Neural crest cell (in vitro differentiated cells): ENCODE measurements at regions not wholly inside any gene's neighbourhood (a gene's known extent, or its start where the extent isn't known, plus 50 kb on each side); places are given as distances from the start of the nearest gene placed in this dataset.

Source experiments
- DNase-seq: peaks from one replicate; pipeline ENCODE4 v3.0.0; 2021; ENCODE audit warnings: low read depth, mixed read lengths, low spot score
- H3K27ac Mint-ChIP-seq: one replicate; pipeline ENCODE4 v1.8.0; 2021; ENCODE audit warnings: mild to moderate bottlenecking, mixed read lengths; ENCODE audit not compliant: unreplicated experiment
- H3K27me3 Mint-ChIP-seq: 2 replicates; pipeline ENCODE4 v1.8.0; 2021; ENCODE audit warnings: low read depth, mild to moderate bottlenecking, mixed read lengths
- H3K36me3 Mint-ChIP-seq: 2 replicates; pipeline ENCODE4 v1.8.0; 2021; ENCODE audit warnings: low read depth, mild to moderate bottlenecking, mixed read lengths
- H3K4me1 Mint-ChIP-seq: 2 replicates; pipeline ENCODE4 v1.8.0; 2021; ENCODE audit warnings: mixed read lengths
- H3K4me3 Mint-ChIP-seq: one replicate; pipeline ENCODE4 v1.8.0; 2021; ENCODE audit warnings: mild to moderate bottlenecking, mixed read lengths
- H3K9me3 Mint-ChIP-seq: 2 replicates; pipeline ENCODE4 v1.8.0; 2021; ENCODE audit warnings: mixed read lengths
- TF ChIP-seq, protein P1 (sequence below): fragments of 200-600 bp; sonication (generic); conservative IDR thresholded peaks from 2 replicates; pipeline ENCODE4 v1.5.0; 2021; ENCODE audit warnings: antibody characterized with exemption, mild to moderate bottlenecking

GRCh38 chr2:139925903-139926302, 1145.7 kb upstream of the NXPH2 start:
- no peaks in the 10 kb centered on the region for H3K27me3 Mint-ChIP-seq
- no peaks in the 10 kb centered on the region for H3K36me3 Mint-ChIP-seq
- TF ChIP-seq, protein P1, sequence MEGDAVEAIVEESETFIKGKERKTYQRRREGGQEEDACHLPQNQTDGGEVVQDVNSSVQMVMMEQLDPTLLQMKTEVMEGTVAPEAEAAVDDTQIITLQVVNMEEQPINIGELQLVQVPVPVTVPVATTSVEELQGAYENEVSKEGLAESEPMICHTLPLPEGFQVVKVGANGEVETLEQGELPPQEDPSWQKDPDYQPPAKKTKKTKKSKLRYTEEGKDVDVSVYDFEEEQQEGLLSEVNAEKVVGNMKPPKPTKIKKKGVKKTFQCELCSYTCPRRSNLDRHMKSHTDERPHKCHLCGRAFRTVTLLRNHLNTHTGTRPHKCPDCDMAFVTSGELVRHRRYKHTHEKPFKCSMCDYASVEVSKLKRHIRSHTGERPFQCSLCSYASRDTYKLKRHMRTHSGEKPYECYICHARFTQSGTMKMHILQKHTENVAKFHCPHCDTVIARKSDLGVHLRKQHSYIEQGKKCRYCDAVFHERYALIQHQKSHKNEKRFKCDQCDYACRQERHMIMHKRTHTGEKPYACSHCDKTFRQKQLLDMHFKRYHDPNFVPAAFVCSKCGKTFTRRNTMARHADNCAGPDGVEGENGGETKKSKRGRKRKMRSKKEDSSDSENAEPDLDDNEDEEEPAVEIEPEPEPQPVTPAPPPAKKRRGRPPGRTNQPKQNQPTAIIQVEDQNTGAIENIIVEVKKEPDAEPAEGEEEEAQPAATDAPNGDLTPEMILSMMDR, result no peak
- DNase-seq, result no peak
- H3K9me3 Mint-ChIP-seq, result no peaks in the 10 kb centered on the region
- no peak overlapping the region for H3K27ac Mint-ChIP-seq
- H3K4me1 Mint-ChIP-seq, result no peaks in the 10 kb centered on the region
- no peak overlapping the region for H3K4me3 Mint-ChIP-seq

DNA sequence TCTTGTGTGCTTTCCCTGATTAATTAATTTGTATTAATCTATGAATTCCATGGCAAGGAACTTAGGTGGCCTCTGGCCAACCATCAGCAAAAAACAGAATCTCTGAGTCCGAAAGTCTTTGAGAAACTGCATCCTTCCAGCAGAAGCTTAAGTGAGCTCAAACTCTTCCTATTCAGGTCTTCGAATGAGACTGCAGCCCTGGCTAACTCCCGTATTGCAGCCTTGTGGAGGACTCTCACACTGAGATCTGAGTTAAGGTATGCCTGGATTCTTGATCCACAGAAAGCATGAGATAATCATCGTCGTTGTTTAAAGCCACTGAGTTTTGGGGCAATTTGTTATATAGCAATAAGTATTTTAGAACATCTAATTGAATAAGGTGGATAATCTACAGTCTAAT, 1143.9 kb upstream of the NXPH2 start:
- TF ChIP-seq, protein P1, result no peak
- no peak for DNase-seq

GRCh38 chr2:139918982-139919381, 1138.8 kb upstream of the NXPH2 start:
- no peaks in the 10 kb centered on the region for H3K4me1 Mint-ChIP-seq
- TF ChIP-seq, protein P1, result no peak
- no peaks in the 10 kb centered on the region for H3K27me3 Mint-ChIP-seq
- DNase-seq, result no peak
- H3K27ac Mint-ChIP-seq, result no peak overlapping the region
- H3K4me3 Mint-ChIP-seq, result no peak overlapping the region
- H3K9me3 Mint-ChIP-seq, result no peaks in the 10 kb centered on the region
- H3K36me3 Mint-ChIP-seq, result no peaks in the 10 kb centered on the region

More for the DNA sequence above, 1143.9 kb upstream of the NXPH2 start:
- Mint-ChIP-seq H3K4me3 (no peak overlapping the region), H3K27me3 (no peaks in the 10 kb centered on the region), H3K36me3 (no peaks in the 10 kb centered on the region), H3K9me3 (no peaks in the 10 kb centered on the region), H3K4me1 (no peaks in the 10 kb centered on the region), H3K27ac (no peak overlapping the region)

DNA sequence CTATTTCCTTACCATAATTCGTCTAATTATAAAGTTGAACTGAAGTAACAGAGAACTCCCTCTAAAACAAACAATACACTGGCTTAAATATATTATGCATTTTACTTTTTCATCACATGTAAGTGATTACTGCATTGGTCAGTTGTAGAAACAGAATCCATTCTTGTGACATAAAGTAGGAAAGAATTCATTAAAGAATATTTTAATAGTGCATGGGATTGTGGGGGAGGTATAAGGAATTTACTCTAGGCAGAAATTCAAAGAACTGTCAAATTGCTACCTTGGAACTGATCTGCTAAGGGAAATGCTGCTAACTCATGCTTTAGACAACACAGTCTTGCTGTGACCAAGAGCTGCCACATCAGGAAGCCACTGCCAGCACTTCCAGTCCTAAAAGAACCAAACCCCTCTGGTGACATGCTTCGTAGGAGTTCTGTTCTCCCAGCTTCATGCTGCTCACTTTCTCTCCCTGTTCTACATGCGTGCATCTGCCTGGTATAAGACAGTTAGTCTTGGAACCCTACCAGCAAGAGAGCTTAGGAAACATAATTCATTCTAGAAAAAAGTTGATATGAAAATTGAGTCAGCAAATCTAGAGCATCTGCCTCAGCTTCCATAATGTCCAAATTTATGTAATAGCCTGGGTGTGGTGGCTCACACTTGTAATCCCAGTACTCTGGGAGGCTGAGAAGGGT, 1137.6 kb upstream of the NXPH2 start:
- TF ChIP-seq, protein P1, result no peak
- no peaks in the 10 kb centered on the region for H3K36me3 Mint-ChIP-seq
- H3K4me1 Mint-ChIP-seq, result no peaks in the 10 kb centered on the region
- no peaks in the 10 kb centered on the region for H3K9me3 Mint-ChIP-seq
- no peak overlapping the region for H3K27ac Mint-ChIP-seq
- DNase-seq, result no peak
- H3K27me3 Mint-ChIP-seq, result no peaks in the 10 kb centered on the region
- H3K4me3 Mint-ChIP-seq, result no peak overlapping the region

GRCh38 chr2:139916822-139917221, 1136.6 kb upstream of the NXPH2 start:
- Mint-ChIP-seq H3K36me3 (no peaks in the 10 kb centered on the region), H3K4me3 (no peak overlapping the region), H3K9me3 (peaks cover 3% of the 10 kb centered on the region), H3K27ac (no peak overlapping the region), H3K4me1 (no peaks in the 10 kb centered on the region), H3K27me3 (no peaks in the 10 kb centered on the region)
- DNase-seq, result no peak
- TF ChIP-seq, protein P1, result no peak
